Middle frontal gyrus (tissue), 1 donor: ENCODE measurements at regions not wholly inside any gene's neighbourhood (a gene's known extent, or its start where the extent isn't known, plus 50 kb on each side); places are given as distances from the start of the nearest gene placed in this dataset.

Experiments
- DNase-seq: peaks from one replicate; pipeline ENCODE4 v3.0.0-alpha.2; 2015; ENCODE audit warnings: low spot score; ENCODE audit errors: extremely low spot score

GRCh38 chr2:136479696-136480095 is 285.6 kb upstream of the THSD7B start:
- DNase-seq = no peak

GRCh38 chr2:136468799-136469369 is 296.5 kb upstream of the THSD7B start:
- DNase-seq = no peak

GRCh38 chr2:136452528-136452927 is 312.8 kb upstream of the THSD7B start:
- no peak for DNase-seq

GRCh38 chr2:136448986-136449780 is 316.2 kb upstream of the THSD7B start:
- DNase-seq = no peak

GRCh38 chr2:136448432-136448831 is 316.9 kb upstream of the THSD7B start:
- no peak for DNase-seq

- DNase-seq = no peak
Measured at GRCh38 chr2:136444323-136444722, 321.0 kb upstream of the THSD7B start.

- no peak for DNase-seq
Measured at GRCh38 chr2:136443661-136444060, 321.7 kb upstream of the THSD7B start.

- DNase-seq = no peak
Measured at GRCh38 chr2:136441979-136442714, 323.2 kb upstream of the THSD7B start.

GRCh38 chr2:136439064-136439676 is 321.2 kb upstream of the CXCR4 start:
- DNase-seq = no peak

- no peak for DNase-seq
Measured at GRCh38 chr2:136437461-136437860, 319.5 kb upstream of the CXCR4 start.

- no peak for DNase-seq
Measured at GRCh38 chr2:136436936-136437335, 319.0 kb upstream of the CXCR4 start.

GRCh38 chr2:136434251-136434715 is 316.3 kb upstream of the CXCR4 start:
- no peak for DNase-seq

GRCh38 chr2:136433261-136433660 is 315.3 kb upstream of the CXCR4 start:
- DNase-seq = no peak

GRCh38 chr2:136424112-136424511 is 306.2 kb upstream of the CXCR4 start:
- no peak for DNase-seq

- peak; percentile 25 for DNase-seq
Measured at GRCh38 chr2:136423516-136423996, 305.6 kb upstream of the CXCR4 start.

- DNase-seq = no peak
Measured at GRCh38 chr2:136422512-136422911, 304.6 kb upstream of the CXCR4 start.

GRCh38 chr2:136420346-136420745 is 302.4 kb upstream of the CXCR4 start:
- DNase-seq = no peak

GRCh38 chr2:136411946-136412345 is 294.0 kb upstream of the CXCR4 start:
- no peak for DNase-seq

GRCh38 chr2:136410673-136411072 is 292.7 kb upstream of the CXCR4 start:
- DNase-seq = no peak

- DNase-seq = no peak
Measured at GRCh38 chr2:136408795-136409194, 290.8 kb upstream of the CXCR4 start.

GRCh38 chr2:136407952-136408318 is 290.0 kb upstream of the CXCR4 start:
- DNase-seq = no peak
